ENCODE measurements at regions not wholly inside any gene's neighbourhood (a gene's known extent, or its start where the extent isn't known, plus 50 kb on each side); places are given as distances from the start of the nearest gene placed in this dataset.

GRCh38 chr16:60905811-60906210 is 1130.4 kb downstream of the CDH8 start:
- no peak overlapping the region for H3K27ac ChIP-seq
- TF ChIP-seq ZFX (IDR thresholded peaks at IDR 0.05), result no peak
- TF ChIP-seq CTCF (conservative IDR thresholded peaks at IDR 0.05), result no peak

- H3K27ac ChIP-seq, result no peak overlapping the region
- TF ChIP-seq ZFX (IDR thresholded peaks at IDR 0.05), result no peak
- TF ChIP-seq CTCF (conservative IDR thresholded peaks at IDR 0.05), result no peak
Measured at GRCh38 chr16:60902114-60902513, 1134.1 kb downstream of the CDH8 start.

- TF ChIP-seq CTCF (conservative IDR thresholded peaks at IDR 0.05) (no peak), ZFX (IDR thresholded peaks at IDR 0.05) (no peak)
- no peak overlapping the region for H3K27ac ChIP-seq
Measured at GRCh38 chr16:60882816-60883215, 1153.4 kb downstream of the CDH8 start.

GRCh38 chr16:60852635-60853034 is 1183.6 kb downstream of the CDH8 start:
- no peak overlapping the region for H3K27ac ChIP-seq
- no peak for TF ChIP-seq ZFX (IDR thresholded peaks at IDR 0.05)
- TF ChIP-seq CTCF (conservative IDR thresholded peaks at IDR 0.05), result no peak

- TF ChIP-seq CTCF (conservative IDR thresholded peaks at IDR 0.05), result no peak
- TF ChIP-seq ZFX (IDR thresholded peaks at IDR 0.05), result no peak
- H3K27ac ChIP-seq, result no peak overlapping the region
Measured at GRCh38 chr16:60821661-60822060, 1214.6 kb downstream of the CDH8 start.

- TF ChIP-seq ZFX (IDR thresholded peaks at IDR 0.05) (no peak), CTCF (conservative IDR thresholded peaks at IDR 0.05) (no peak)
- H3K27ac ChIP-seq, result no peak overlapping the region
Measured at GRCh38 chr16:60820361-60820760, 1215.9 kb downstream of the CDH8 start.

GRCh38 chr16:60818465-60818864 is 1217.8 kb downstream of the CDH8 start:
- TF ChIP-seq CTCF (conservative IDR thresholded peaks at IDR 0.05) (no peak), ZFX (IDR thresholded peaks at IDR 0.05) (no peak)
- no peak overlapping the region for H3K27ac ChIP-seq
